Endothelial cell (in vitro differentiated cells): ENCODE measurements at regions not wholly inside any gene's neighbourhood (a gene's known extent, or its start where the extent isn't known, plus 50 kb on each side); places are given as distances from the start of the nearest gene placed in this dataset.

Source experiments
- DNase-seq: peaks from one replicate; pipeline ENCODE4 v3.0.0; 2021; ENCODE audit warnings: low spot score
- H3K27ac Mint-ChIP-seq: one replicate; pipeline ENCODE4 v1.8.0; 2021; ENCODE audit warnings: mixed read lengths, inconsistent platforms; ENCODE audit not compliant: unreplicated experiment
- H3K27me3 Mint-ChIP-seq: one replicate; pipeline ENCODE4 v1.8.0; 2021; ENCODE audit warnings: mild to moderate bottlenecking, moderate library complexity, mixed read lengths, inconsistent platforms; ENCODE audit not compliant: unreplicated experiment
- H3K36me3 Mint-ChIP-seq: one replicate; pipeline ENCODE4 v1.8.0; 2021; ENCODE audit warnings: mild to moderate bottlenecking, low read depth, mixed read lengths, inconsistent platforms; ENCODE audit not compliant: unreplicated experiment
- H3K4me1 Mint-ChIP-seq: one replicate; pipeline ENCODE4 v1.8.0; 2021; ENCODE audit warnings: mild to moderate bottlenecking, mixed read lengths, inconsistent platforms; ENCODE audit not compliant: unreplicated experiment
- H3K4me3 Mint-ChIP-seq: one replicate; pipeline ENCODE4 v1.8.0; 2021; ENCODE audit warnings: mild to moderate bottlenecking, mixed read lengths, inconsistent platforms; ENCODE audit not compliant: unreplicated experiment
- H3K9me3 Mint-ChIP-seq: one replicate; pipeline ENCODE4 v1.8.0; 2021; ENCODE audit warnings: mixed read lengths, inconsistent platforms; ENCODE audit not compliant: unreplicated experiment
- CTCF ChIP-seq: fragments of 200-600 bp; sonication (generic); IDR thresholded peaks from one replicate; pipeline ENCODE4 v1.5.0; 2021; ENCODE audit warnings: antibody characterized with exemption; ENCODE audit not compliant: unreplicated experiment

- TF ChIP-seq CTCF: no peak
- no peaks in the 10 kb centered on the region for H3K36me3 Mint-ChIP-seq
- H3K4me1 Mint-ChIP-seq: no peaks in the 10 kb centered on the region
- DNase-seq: no peak
- H3K27ac Mint-ChIP-seq: no peak overlapping the region
- no peak overlapping the region for H3K4me3 Mint-ChIP-seq
- peaks cover 4% of the 10 kb centered on the region for H3K9me3 Mint-ChIP-seq
- H3K27me3 Mint-ChIP-seq: no peaks in the 10 kb centered on the region
Measured at GRCh38 chr14:84767434-84767833, 762.5 kb upstream of the FLRT2 start.

- Mint-ChIP-seq H3K36me3 (no peaks in the 10 kb centered on the region), H3K27ac (no peak overlapping the region)
Measured at GRCh38 chr14:84770030-84770429, 759.9 kb upstream of the FLRT2 start.

GRCh38 chr14:84777356-84777755 is 752.6 kb upstream of the FLRT2 start:
- no peak for TF ChIP-seq CTCF
- DNase-seq: no peak
- Mint-ChIP-seq H3K4me3 (no peak overlapping the region), H3K4me1 (no peaks in the 10 kb centered on the region), H3K9me3 (no peaks in the 10 kb centered on the region), H3K27ac (no peak overlapping the region), H3K36me3 (no peaks in the 10 kb centered on the region), H3K27me3 (no peaks in the 10 kb centered on the region)

More at GRCh38 chr14:84770030-84770429, 759.9 kb upstream of the FLRT2 start:
- no peaks in the 10 kb centered on the region for H3K27me3 Mint-ChIP-seq
- TF ChIP-seq CTCF: no peak
- no peak overlapping the region for H3K4me3 Mint-ChIP-seq
- H3K4me1 Mint-ChIP-seq: no peaks in the 10 kb centered on the region
- no peak for DNase-seq
- H3K9me3 Mint-ChIP-seq: no peaks in the 10 kb centered on the region

GRCh38 chr14:84782902-84783301 is 747.0 kb upstream of the FLRT2 start:
- H3K9me3 Mint-ChIP-seq: no peaks in the 10 kb centered on the region
- H3K27me3 Mint-ChIP-seq: no peaks in the 10 kb centered on the region
- no peak for DNase-seq
- H3K4me1 Mint-ChIP-seq: no peaks in the 10 kb centered on the region
- H3K4me3 Mint-ChIP-seq: no peak overlapping the region
- no peak overlapping the region for H3K27ac Mint-ChIP-seq
- no peak for TF ChIP-seq CTCF
- H3K36me3 Mint-ChIP-seq: no peaks in the 10 kb centered on the region

GRCh38 chr14:84783511-84783910 is 746.4 kb upstream of the FLRT2 start:
- Mint-ChIP-seq H3K27me3 (no peaks in the 10 kb centered on the region), H3K27ac (no peak overlapping the region), H3K9me3 (no peaks in the 10 kb centered on the region), H3K4me3 (no peak overlapping the region), H3K4me1 (no peaks in the 10 kb centered on the region), H3K36me3 (no peaks in the 10 kb centered on the region)
- no peak for DNase-seq
- TF ChIP-seq CTCF: no peak
